ENCODE measurements at regions not wholly inside any gene's neighbourhood (a gene's known extent, or its start where the extent isn't known, plus 50 kb on each side); places are given as distances from the start of the nearest gene placed in this dataset.

- DNase-seq (ENCODE audit: low spot score) = no peak
These were observed 591.8 kb downstream of the BUD13 start for GRCh38 chr11:116180806-116181600.

GRCh38 chr11:116179401-116179800 is 593.4 kb downstream of the BUD13 start:
- no peak for DNase-seq (ENCODE audit: low spot score)

DNA sequence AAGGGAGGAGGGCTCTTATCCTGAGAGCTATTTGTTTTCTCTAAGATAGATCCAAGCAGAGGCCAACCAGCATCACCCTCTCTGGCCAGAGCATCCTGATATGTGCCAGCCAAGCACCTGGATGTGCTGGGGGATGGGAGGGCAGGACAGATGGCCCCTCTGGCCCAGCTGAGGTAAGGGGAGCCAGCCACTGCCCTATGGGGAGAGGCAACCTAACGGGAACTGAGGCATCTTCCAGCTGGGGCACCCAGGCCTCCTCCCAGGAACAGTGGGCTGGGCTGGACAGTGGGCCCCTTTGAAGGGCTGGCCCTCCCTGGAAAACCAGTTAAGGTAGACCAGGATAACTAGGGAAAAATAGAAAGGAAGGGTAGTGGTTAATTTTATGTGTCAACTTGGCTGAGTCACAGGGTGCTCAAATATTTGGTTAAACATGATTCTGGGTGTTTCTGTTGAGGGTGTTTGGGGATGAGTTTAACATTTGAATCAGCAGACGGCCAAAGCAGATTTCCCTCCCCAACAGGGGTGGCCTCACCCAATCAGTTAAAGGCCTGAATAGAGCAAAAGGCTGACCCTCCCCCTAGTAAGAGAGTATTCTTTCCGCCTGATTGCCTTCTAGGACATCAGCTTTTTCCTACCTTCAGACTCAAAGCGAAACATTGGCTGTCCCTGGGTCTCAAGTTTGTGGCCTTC is 595.1 kb downstream of the BUD13 start:
- DNase-seq (ENCODE audit: low spot score) = no peak

DNA sequence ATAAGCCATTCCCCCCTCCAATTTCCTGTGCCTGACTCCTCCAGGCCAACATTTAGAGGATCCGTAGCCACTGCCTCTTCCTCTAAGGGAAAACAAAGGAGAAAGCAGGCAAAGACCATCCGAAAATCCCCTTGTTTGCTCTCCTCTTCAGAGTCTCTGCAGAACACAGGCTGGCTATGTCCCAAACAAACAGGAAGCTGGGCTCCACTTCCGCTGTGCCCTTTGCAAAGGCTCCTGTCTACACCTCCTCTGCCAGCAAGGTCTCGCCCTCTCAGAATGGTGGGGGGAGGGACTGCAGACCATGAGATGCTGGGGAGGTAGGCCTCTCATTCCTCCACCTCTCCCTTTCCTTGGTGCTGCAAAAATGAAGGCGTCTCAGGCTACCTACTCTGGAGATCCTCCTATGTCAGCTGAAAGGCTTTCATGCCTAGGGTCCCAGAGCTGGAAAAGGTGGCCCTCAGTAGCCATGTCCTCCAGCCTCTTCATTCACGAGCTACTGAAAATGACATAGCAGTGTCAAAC is 596.2 kb downstream of the BUD13 start:
- DNase-seq (ENCODE audit: low spot score) = no peak

DNA sequence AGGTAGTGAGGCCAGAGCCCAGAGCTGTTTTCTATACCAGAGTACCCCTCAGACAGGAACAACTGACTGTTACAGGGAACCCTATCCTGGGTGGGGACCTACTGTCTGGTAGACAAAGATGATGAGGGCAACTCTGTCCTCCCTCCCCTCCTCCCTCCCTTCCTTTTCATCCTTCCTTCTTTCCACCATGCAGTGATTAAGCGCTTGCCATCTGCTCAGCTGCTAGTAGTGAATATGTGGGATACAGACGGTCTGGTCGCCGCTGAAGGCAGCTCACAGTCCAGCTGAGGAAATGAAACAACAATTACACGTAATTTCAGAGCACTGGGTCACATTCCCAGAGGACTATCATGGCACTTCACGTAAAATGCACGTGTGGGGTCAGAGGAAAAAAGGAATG is 597.1 kb downstream of the BUD13 start:
- no peak for DNase-seq (ENCODE audit: low spot score)

- DNase-seq (ENCODE audit: low spot score) = no peak
These were observed 598.6 kb downstream of the BUD13 start for GRCh38 chr11:116173941-116174911.

DNA sequence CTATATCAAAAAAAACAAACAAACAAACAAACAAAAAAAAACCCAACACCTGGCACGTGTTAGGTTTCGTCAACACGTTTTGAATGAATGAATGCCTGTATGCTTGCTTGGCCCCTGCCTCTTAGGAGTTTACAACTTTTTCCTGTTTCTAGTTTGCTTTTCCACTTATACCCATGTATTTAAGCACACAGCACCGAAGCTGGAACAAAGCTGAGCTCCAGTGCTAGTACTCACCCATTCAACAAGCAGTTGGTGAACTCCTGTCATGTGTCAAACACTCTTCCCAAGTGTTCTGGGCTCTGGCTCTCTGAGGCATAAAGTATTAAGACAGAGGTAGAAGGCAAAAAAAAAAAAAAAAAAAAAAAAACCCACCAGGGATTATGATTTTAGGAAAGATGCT is 599.3 kb downstream of the BUD13 start:
- no peak for DNase-seq (ENCODE audit: low spot score)

DNA sequence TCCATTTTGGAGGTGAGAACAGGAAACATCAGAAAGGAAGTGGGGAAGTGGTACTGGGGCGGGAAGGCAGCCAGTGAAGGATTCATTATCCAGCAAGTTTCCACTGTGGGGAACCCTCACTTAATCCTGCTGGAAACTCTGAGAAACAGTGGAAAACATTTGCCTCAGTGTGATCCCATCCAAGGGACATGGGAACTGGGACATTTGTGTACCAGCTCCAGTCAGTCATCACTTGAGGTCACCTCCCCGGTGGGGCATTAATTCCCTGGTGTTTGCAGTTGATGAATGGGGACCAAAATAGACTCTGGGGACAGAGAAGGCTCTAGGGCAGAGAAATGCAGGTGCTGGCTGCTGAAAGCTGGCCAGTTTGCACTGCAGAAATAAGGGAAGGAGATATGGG is 599.9 kb downstream of the BUD13 start:
- no peak for DNase-seq (ENCODE audit: low spot score)

DNA sequence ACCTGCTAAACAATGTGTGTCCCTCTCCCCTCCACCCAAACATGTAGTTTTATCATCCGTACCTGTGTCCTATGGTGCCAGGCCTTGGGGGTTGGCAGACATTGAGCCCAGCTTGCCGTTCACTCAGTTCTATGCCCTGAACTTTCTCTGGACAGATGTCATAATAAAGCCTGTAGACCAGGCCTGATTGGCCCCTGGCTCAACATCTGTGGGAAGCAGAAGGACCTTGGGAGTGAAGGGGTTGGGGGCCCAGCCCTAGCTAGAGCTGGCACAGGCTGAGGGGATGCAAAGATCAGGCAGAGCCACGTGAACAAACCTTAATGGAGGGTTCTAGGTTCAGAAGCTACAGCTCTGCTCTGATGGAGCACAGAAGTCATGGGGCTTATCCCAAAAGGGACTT is 600.6 kb downstream of the BUD13 start:
- DNase-seq (ENCODE audit: low spot score) = no peak

DNA sequence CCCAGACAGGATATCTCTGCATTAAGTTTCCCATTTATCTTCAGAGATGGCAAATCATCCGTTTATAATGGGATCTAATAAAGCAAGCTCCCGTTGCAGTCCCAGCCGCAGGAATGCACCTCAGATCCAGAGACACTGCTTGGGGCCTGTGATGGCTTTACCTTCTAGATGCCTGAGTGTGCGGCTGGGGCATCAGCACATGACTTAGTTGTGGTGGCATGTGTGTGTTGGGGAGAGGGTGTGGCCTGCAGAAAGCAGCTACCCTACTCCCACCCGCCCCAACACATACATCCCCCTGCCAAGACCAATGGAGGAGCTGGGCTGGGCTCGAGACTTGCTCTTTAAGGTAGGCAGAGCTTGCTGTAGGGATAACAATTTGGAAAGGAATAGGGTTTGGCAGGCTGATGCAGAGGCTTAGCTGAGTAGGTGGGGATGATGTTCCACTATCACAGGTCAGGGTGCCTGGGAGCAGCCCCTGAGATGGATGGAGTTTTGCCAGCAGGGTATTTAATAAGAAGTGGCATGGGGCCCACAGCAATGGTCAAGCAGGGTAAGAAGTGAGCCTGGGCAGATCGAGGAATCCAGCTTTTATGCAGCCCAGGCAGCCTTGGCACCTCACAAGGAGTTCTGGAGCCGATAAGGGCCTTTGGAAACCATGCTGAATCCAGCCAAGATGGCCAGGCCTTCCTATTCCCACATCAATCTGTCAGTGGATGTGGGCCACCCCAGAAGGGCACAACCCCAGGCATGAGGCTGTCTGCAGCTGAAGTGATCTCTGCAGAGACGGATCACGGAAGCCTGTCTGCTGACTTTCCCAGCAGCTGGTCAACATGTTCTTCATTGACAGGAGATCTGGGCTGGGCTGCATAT is 601.3 kb downstream of the BUD13 start:
- DNase-seq (ENCODE audit: low spot score) = no peak

GRCh38 chr11:116170526-116171120 is 602.2 kb downstream of the BUD13 start:
- no peak for DNase-seq (ENCODE audit: low spot score)

DNA sequence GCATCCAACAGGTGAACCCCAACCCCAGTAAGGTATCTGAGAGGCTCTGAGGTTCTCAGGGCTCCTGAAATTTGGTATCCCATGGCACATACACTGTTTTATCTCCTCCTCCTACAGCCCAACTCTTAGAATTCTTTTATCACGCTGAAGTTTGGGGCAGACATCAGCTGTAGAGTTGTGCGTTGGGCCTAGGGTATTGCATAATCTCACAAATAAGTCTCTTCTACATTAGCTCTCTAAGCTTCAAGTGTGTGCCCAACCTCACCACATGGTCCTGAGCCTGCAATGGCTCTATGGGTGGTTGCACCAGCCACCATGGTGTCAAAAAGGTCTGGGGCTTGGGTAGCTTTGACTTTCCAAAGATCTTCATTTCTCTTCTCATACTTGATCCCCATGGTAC is 603.0 kb downstream of the BUD13 start:
- no peak for DNase-seq (ENCODE audit: low spot score)

DNA sequence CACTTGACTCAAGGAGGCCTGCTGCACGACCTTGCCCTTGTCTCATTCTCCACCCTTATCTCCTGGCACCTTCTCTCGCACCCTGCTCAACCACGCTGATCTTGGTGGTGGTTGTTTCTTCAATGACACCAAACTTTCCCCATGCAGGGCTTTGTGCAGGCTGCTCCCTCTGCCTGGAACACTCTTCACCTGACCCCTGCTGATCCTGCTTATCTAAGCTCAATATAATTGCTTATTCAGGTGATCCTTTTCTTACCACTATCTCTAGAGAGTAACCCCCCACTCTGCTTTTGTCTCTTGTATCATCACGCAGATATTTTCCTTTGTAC is 604.4 kb downstream of the BUD13 start:
- DNase-seq (ENCODE audit: low spot score) = no peak

DNA sequence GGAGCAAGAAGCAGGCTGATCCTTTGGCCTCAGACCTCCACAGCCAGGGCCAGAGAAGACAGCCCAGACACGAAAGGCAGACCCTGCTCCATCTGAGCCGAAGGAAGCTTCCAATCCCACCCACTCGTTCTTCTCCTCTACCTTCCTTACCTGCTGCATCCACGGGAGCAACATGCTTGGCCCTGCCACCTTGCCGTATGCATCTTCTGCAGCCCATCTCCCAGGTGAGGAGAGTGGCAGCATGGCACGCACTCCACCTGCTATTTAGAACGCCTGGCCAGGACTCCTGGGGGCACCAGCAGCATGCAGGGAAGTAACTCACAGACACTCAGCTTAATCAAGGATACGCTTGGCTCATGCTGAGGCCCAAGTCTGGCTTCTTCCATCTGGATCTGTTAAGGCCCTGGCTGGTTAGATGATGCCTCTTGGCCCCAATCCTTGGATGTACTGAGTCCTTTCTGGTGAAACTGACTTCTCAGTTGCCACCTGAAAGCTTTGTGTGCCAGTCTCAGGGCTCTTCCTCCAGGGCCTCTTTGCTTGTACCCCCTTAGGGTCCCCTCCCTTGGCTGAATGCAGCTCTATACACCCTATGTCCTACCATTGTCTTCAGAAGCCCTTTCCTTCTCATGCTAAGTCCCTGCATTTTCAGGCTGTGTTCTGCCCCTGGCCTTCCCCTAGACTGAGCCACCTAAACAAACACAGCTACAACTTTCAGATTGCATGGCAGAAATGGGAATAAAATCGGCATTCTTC is 604.9 kb downstream of the BUD13 start:
- no peak for DNase-seq (ENCODE audit: low spot score)

DNA sequence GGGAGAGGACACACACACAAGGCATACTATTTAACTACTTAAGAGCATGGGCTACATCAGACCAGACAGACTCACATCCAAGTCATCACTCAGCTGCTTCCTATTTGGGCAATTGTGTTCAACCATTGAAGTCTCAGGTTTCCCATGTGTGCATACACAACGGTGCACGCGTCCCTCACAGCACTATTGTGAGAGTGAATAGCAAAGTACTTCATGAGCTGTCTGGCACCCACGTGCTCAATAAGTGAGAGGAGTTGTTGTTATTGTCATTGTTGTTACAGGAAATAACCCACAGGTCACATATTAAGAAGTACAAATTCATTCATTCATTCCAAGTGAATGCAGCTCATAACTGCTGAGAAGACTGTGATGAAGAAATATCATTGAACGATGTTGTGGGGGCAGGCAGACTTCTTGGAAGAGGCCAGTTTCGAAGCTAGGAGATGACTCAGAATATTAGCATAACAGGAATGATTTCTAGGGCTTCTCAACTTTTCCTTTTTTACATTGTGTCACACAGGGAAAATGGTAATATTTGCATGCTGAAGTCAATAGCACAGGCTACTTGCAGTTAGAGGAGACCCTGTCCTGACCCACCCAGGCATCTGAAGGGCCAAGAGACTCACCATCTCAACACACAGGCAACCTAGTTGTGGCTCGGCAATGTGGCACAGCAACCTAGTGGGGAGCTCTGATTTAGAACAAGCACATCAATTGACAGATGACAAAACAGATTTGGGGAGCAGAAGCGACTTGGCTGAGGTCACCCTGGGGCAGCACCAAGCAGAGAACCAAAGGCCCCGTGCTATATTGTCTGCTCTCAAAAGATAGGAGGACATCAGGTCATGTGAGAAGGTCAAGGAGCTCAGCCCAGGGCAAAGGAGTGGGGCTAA is 606.0 kb downstream of the BUD13 start:
- no peak for DNase-seq (ENCODE audit: low spot score)

GRCh38 chr11:116164843-116165242 is 607.9 kb downstream of the BUD13 start:
- DNase-seq (ENCODE audit: low spot score) = no peak

- no peak for DNase-seq (ENCODE audit: low spot score)
These were observed 609.9 kb downstream of the BUD13 start for GRCh38 chr11:116162886-116163230.

- no peak for DNase-seq (ENCODE audit: low spot score)
These were observed 610.5 kb downstream of the BUD13 start for GRCh38 chr11:116162086-116162885.

DNA sequence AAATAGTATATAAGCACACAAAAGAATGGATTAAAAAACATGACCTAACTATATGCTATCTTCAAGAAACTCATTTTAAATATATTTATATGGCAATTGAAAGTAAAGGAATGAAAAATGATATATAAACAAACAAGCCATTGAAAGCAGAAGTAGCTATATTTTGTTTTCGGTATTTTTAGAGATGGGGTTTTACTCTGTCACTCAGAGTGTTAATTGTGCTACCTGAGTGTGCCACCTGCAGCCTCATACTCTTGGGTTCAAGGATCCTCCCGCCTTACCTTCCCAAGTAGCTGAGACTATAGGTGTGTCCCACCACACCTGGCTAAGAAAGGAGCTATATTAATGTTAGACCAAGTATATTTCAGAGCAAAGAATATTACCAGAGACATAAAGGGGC is 624.1 kb downstream of the BUD13 start:
- no peak for DNase-seq (ENCODE audit: low spot score)

Measured in LoVo (cell line).